ENCODE measurements at regions not wholly inside any gene's neighbourhood (a gene's known extent, or its start where the extent isn't known, plus 50 kb on each side); places are given as distances from the start of the nearest gene placed in this dataset.

DNA sequence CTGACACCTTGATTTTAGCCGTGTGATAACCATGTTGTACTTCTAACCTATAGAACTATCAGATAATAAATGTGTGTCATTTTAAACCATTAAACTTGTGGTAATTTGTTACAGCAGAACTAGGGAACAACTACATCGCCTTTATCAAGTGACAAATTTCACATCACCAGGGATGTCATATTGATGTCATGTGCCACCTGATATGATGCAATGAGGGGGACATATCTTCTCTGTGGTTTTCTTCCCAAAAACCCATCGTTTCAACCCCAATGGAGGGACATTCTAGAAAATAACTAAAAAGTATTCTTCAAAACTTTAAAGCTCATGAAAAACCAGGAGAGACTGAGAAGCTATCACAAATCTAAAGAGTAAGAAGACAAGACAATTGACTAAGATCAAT lies 212.2 kb downstream of the ETV1 start:
- TF ChIP-seq, protein P1, sequence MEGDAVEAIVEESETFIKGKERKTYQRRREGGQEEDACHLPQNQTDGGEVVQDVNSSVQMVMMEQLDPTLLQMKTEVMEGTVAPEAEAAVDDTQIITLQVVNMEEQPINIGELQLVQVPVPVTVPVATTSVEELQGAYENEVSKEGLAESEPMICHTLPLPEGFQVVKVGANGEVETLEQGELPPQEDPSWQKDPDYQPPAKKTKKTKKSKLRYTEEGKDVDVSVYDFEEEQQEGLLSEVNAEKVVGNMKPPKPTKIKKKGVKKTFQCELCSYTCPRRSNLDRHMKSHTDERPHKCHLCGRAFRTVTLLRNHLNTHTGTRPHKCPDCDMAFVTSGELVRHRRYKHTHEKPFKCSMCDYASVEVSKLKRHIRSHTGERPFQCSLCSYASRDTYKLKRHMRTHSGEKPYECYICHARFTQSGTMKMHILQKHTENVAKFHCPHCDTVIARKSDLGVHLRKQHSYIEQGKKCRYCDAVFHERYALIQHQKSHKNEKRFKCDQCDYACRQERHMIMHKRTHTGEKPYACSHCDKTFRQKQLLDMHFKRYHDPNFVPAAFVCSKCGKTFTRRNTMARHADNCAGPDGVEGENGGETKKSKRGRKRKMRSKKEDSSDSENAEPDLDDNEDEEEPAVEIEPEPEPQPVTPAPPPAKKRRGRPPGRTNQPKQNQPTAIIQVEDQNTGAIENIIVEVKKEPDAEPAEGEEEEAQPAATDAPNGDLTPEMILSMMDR (IDR thresholded peaks at IDR 0.05; ENCODE audit: borderline replicate concordance, extremely low read depth, low read length, poor library complexity, severe bottlenecking), result no peak
- no peak for TF ChIP-seq EZH2 (IDR thresholded peaks at IDR 0.05; ENCODE audit: borderline replicate concordance, low read depth, low read length, severe bottlenecking)

Measured in DND-41 (cell line).